GM18498 (cell line): ENCODE measurements at regions not wholly inside any gene's neighbourhood (a gene's known extent, or its start where the extent isn't known, plus 50 kb on each side); places are given as distances from the start of the nearest gene placed in this dataset.
"Not testable (repeated sequence)": the region's sequence is repeated elsewhere in the genome, so short reads cannot be mapped to it uniquely, and the experiment has no call there.

Experiments
- ATAC-seq: cut with Tn5 transposase; IDR thresholded peaks from one replicate; pipeline ENCODE4 v1.9.1; 2021; ENCODE audit warnings: mild to moderate bottlenecking, moderate library complexity; ENCODE audit not compliant: unreplicated experiment

DNA sequence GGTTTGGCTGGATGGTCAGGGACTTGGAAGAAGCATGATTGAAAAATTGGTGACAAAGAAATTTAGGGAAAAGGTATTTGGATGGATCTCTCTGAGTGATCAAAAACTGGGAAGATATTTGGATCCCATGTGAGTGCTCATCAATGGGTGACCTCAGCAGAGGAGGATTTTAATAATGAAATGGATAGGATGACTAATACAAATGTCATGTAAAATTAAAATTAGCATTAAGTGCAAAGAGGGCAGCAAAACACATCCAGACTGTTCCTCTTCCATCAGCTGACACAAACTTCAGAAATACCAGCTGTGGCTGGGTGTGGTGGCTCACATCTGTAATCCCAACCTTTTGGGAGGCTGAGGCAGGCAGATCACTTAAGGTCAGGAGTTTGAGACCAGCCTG, 151.7 kb downstream of the THBS2 start:
- no peak for ATAC-seq

DNA sequence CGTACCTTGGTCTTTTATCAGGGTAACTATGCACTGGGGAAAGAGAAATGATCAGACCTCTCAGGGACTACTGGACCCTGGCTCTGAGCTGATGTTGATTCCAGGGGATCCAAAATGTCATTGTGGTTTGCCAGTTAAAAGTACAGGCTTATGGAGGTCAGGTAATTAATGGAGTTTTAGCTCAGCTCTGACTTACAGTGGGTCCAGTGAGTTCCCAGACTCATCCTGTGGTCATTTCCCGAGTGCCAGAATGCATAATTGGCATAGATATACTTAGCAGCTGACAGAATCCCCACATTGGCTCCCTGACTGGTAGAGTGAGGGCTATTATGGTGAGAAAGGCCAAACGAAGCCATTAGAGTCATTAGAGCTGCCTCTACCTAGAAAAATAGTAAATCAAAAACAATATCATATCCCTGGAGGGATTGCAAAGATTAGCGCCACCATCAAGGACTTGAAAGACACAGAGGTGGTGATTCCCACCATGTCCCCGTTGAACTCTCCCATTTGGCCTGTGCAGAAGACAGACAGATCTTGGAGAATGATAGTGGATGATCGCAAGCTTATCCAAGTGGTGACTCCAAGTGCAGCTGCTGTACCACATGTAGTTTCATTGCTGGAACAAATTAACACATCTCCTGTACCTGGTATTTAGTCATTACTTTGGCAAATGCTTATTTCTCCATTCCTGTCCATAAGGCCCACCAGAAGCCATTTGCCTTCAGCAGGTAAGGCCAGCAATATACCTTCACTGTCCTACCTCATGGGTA, 152.4 kb downstream of the THBS2 start:
- ATAC-seq = no peak

- ATAC-seq = no peak
These were observed 154.0 kb downstream of the THBS2 start for GRCh38 chr6:169099411-169100202.

- not testable (repeated sequence) for ATAC-seq
These were observed 155.0 kb downstream of the THBS2 start for GRCh38 chr6:169098651-169099050.

- ATAC-seq = no peak
These were observed 155.5 kb downstream of the THBS2 start for GRCh38 chr6:169098116-169098515.

DNA sequence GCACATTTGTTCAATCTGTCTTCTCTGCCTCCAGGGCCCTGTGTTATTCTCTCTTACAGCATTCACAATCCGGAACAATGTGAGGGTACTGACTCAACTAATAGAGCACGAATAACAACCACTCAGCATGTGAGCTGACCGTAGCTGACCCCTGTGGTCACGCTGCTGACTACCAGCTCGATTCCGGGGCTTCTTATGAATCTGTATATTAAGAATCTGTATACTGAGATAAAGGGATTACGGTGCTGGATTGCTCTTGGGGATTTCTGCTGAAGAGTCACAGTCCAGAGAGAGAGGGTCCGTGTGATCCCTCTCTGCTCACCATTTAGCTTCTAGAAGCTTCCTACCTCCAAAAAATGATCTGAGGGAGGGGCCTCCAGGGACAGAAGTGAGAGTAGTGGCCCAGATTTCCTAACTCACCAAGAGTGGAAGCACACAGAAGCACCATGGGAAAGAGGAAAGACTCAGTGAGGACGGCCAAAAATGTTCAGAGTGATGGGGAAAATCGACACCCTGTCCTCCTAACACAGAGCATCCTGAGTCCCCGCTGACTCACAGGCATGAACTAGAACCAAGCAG, 156.2 kb downstream of the THBS2 start:
- ATAC-seq = no peak

DNA sequence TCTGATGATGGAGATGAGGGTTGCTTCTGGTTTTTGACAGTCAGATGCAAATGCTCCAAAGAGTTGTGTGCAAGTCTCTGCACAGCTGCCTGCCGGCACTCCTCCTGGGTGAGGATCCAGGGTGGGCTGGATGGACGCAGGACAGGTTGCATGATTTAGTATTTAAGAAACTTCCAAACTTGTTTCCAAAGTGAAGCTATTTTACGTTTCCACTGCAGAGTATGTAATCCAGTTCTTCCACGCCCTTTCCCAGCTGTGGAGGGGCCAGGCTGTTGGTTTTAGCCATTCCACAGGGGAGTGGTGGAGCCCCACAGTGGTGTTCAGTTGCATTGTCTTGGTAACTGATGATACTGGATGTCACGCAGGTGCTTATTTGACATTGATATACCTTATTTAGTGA, 157.3 kb downstream of the THBS2 start:
- no peak for ATAC-seq

DNA sequence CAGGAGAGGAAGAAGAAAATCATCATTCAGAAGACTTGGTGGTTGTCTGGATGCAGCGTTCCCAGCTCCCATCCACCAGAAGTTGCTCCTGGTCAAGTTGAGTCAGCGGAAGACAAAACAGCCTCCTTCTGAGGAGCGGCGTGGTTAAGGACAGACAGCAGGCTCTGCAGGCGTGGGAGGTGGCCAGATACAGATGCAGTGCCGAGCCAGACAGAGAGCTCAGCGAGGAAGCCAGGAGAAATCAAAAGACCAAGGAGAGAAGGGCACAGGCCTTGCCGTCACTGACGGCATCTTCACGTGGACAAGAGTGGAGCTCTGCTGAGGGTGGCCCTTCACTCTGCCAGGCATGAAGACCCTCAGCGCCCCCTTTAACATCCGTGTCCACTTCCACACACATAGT, 158.5 kb downstream of the THBS2 start:
- ATAC-seq = no peak

DNA sequence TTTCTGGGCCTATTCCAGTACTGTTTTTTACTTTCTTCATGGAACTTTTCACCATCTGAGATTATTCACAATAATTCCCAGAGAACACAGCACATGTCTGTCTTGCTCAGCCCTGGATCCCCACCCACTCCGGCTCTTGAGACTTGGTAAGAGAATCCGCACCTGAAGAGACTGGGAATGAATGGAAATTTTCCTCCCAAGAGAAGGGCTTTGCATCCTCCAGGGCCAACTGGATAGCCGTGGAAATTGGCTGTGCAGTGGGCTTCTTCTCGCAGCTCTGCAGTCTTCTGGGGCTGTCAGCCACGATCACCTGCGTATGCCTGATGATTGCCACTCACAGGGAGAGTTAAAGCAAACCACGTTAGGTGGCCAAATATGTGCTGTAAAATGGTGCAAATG, 159.1 kb downstream of the THBS2 start:
- ATAC-seq = no peak

- no peak for ATAC-seq
These were observed 159.7 kb downstream of the THBS2 start for GRCh38 chr6:169093770-169094551.

GRCh38 chr6:169093066-169093723, 160.5 kb downstream of the THBS2 start:
- no peak for ATAC-seq

DNA sequence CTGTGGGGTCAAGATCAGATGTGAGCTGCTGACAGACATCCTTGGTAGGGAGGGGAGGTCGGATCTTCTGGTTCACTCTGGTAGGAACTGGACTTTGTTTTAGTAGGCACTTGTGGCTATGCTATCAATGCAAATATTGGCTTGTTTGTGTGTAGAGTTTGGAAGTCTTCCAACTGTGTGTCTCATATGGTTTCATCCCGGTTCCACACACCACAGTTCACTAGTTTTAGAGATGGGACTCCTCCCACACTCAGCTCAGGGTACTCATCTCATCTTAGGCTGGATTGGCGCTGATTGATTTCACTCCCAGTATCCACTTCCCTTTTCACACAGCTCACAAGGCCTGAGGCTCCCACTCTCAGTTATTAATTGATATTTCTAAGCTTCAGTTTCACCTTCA, 161.3 kb downstream of the THBS2 start:
- ATAC-seq = peak; percentile 99

GRCh38 chr6:169090514-169091127, 163.0 kb downstream of the THBS2 start:
- not testable (repeated sequence) for ATAC-seq

GRCh38 chr6:169088762-169089161, 164.9 kb downstream of the THBS2 start:
- ATAC-seq = no peak

- ATAC-seq = no peak
These were observed 166.1 kb downstream of the THBS2 start for GRCh38 chr6:169087443-169088041.

DNA sequence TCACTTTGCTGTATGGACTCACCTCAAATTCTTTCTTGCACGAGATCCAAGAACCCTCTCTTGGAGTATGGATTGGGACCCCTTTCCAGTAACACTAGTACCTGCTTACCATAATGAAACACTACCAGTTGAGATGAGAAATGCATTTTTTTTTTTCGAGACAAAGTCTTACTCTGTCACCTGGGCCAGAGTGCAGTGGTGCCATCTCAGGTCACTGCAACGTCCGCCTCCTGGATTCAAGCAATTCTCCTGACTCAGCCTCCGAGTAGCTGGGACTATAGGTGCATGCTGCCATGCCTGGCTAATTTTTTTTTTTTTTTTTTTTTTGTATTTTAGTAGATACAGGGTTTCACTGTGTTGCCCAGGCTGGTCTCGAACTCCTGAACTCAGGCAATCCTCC, 167.0 kb downstream of the THBS2 start:
- ATAC-seq = not testable (repeated sequence)

GRCh38 chr6:169086020-169086419, 167.6 kb downstream of the THBS2 start:
- ATAC-seq = no peak

GRCh38 chr6:169085466-169085865, 168.2 kb downstream of the THBS2 start:
- ATAC-seq = no peak

- ATAC-seq = not testable (repeated sequence)
These were observed 169.1 kb downstream of the THBS2 start for GRCh38 chr6:169084557-169084956.

DNA sequence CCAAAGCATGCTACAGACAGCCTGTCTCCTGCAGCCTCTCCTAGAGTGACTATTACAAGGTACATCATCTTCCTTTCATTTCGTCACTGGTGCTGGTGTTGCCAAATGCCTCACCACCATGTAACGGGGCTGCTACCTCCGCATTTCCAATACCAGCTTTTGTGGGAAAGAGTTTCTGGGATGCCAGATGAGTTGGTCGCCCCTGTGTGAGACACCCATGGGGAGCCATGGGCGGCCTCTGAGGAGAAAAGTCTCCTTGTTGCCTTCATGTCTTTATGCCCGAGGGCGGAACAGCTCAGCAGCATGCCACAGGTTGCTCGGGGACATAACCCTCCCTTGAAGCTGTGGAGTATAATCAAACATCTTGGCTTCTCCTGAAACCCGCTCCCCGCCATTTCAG, 169.6 kb downstream of the THBS2 start:
- ATAC-seq = no peak
